Neural progenitor cell (in vitro differentiated cells): ENCODE measurements at regions not wholly inside any gene's neighbourhood (a gene's known extent, or its start where the extent isn't known, plus 50 kb on each side); places are given as distances from the start of the nearest gene placed in this dataset.
"Not testable (repeated sequence)": the region's sequence is repeated elsewhere in the genome, so short reads cannot be mapped to it uniquely, and the experiment has no call there.

Source experiments
- CTCF ChIP-seq: fragments of 200-600 bp; sonication (generic); IDR thresholded peaks from 2 replicates; pipeline ENCODE4 v1.5.1; 2017; ENCODE audit warnings: antibody characterized with exemption, mild to moderate bottlenecking
- EZH2 ChIP-seq: fragments of 200-600 bp; sonication (generic); IDR thresholded peaks from 2 replicates; pipeline ENCODE4 v1.6.1; 2017; ENCODE audit warnings: antibody characterized with exemption, mild to moderate bottlenecking, moderate library complexity

- TF ChIP-seq CTCF, EZH2: not testable (repeated sequence)
These were observed 190.1 kb upstream of the IGFBP7 start for GRCh38 chr4:57300300-57300699.
